IMR-90 (cell line): ENCODE measurements at regions not wholly inside any gene's neighbourhood (a gene's known extent, or its start where the extent isn't known, plus 50 kb on each side); places are given as distances from the start of the nearest gene placed in this dataset.

Source experiments
- ATAC-seq: fragments of 200-7000 bp; cut with Tn5 transposase; 2 replicates; pipeline ENCODE4 v1.9.1; 2020; ENCODE audit warnings: low read depth, mild to moderate bottlenecking, moderate library complexity
- BruUV-seq: library from RNA; stranded (reverse); fragments of 400-500 nt; replicated peaks from 2 replicates; lab custom pipeline; 2021; lab: Mats Ljungman, UMichigan
- CTCF ChIA-PET: fragments of 300-600 bp; formaldehyde crosslinking; extraction: SDS; loops from one replicate; lab custom pipeline; 2021; ENCODE audit warnings: antibody characterized with exemption; lab: Yijun Ruan, JAX
- POLR2A ChIA-PET: fragments of 300-600 bp; sonication (Branson Sonifier 250); formaldehyde crosslinking; loops from one replicate; lab custom pipeline; 2022; ENCODE audit warnings: antibody characterized with exemption; ENCODE audit not compliant: unreplicated experiment; lab: Charles Lee
- DNase-seq: peaks from one replicate; pipeline ENCODE4 v3.0.0; 2013
- H2AFZ ChIP-seq: replicated peaks from 2 replicates; pipeline ENCODE3; 2013; ENCODE audit warnings: low read length, mild to moderate bottlenecking; ENCODE audit not compliant: poor library complexity
- H2AK5ac ChIP-seq: 2 replicates; pipeline ENCODE4 v1.6.1; 2013; ENCODE audit warnings: low read depth, low read length, inconsistent platforms
- H2AK9ac ChIP-seq: replicated peaks from 2 replicates; pipeline ENCODE3; 2013; ENCODE audit warnings: mild to moderate bottlenecking, low read depth, low read length, moderate library complexity; ENCODE audit not compliant: poor library complexity
- H2BK120ac ChIP-seq: 2 replicates; pipeline ENCODE4 v1.6.1; 2013; ENCODE audit warnings: low read depth, low read length, inconsistent platforms
- H2BK15ac ChIP-seq: 3 replicates; pipeline ENCODE4 v1.6.1; 2013; ENCODE audit warnings: low read depth, low read length, inconsistent platforms
- H2BK20ac ChIP-seq: 2 replicates; pipeline ENCODE4 v1.6.1; 2013; ENCODE audit warnings: low read depth, mild to moderate bottlenecking, inconsistent platforms, low read length, moderate library complexity
- H2BK5ac ChIP-seq: 2 replicates; pipeline ENCODE4 v1.6.1; 2013; ENCODE audit warnings: mild to moderate bottlenecking, low read depth, low read length, inconsistent platforms; ENCODE audit not compliant: poor library complexity, severe bottlenecking
- H3K14ac ChIP-seq: replicated peaks from 2 replicates; pipeline ENCODE4 v1.6.1; 2013; ENCODE audit warnings: low read depth, low read length, inconsistent platforms
- H3K18ac ChIP-seq: 2 replicates; pipeline ENCODE4 v1.6.1; 2013; ENCODE audit warnings: low read depth, low read length, control low read depth
- H3K23ac ChIP-seq: 2 replicates; pipeline ENCODE4 v1.6.1; 2013; ENCODE audit warnings: low read depth, low read length, inconsistent platforms
- H3K27ac ChIP-seq: 2 replicates; pipeline ENCODE4 v1.5.1; 2013; ENCODE audit warnings: mild to moderate bottlenecking, control low read depth, low read length; ENCODE audit not compliant: insufficient read depth
- H3K27me3 ChIP-seq: 2 replicates; pipeline ENCODE4 v1.6.1; 2013; ENCODE audit warnings: low read length; ENCODE audit not compliant: control insufficient read depth, insufficient read depth
- H3K36me3 ChIP-seq: 2 replicates; pipeline ENCODE4 v1.6.1; 2013; ENCODE audit warnings: low read length, mixed read lengths; ENCODE audit not compliant: control insufficient read depth, insufficient read depth
- H3K4ac ChIP-seq: 2 replicates; pipeline ENCODE4 v1.6.1; 2013; ENCODE audit warnings: low read depth, low read length, inconsistent platforms
- H3K4me1 ChIP-seq: 2 replicates; pipeline ENCODE4 v1.6.1; 2013; ENCODE audit warnings: low read length, mixed read lengths; ENCODE audit not compliant: control insufficient read depth, insufficient read depth
- H3K4me2 ChIP-seq: 2 replicates; pipeline ENCODE4 v1.6.1; 2013; ENCODE audit warnings: low read depth, mild to moderate bottlenecking, control low read depth, low read length, moderate library complexity
- H3K4me3 ChIP-seq: 2 replicates; pipeline ENCODE4 v1.5.1; 2013; ENCODE audit warnings: low read depth, mild to moderate bottlenecking, control low read depth, low read length, moderate library complexity; ENCODE audit not compliant: insufficient read depth
- H3K56ac ChIP-seq: 2 replicates; pipeline ENCODE4 v1.6.1; 2013; ENCODE audit warnings: low read length, inconsistent platforms; ENCODE audit not compliant: insufficient read depth; ENCODE audit errors: extremely low read depth
- H3K79me1 ChIP-seq, 2 experiments: 2 replicates each; pipeline ENCODE4 v1.6.1; 2013; ENCODE audit warnings: low read length in 2 of 2, inconsistent platforms in 1 of 2, low read depth in 1 of 2
- H3K9ac ChIP-seq: 2 replicates; pipeline ENCODE4 v1.6.1; 2013; ENCODE audit warnings: low read depth, low read length, control low read depth
- H3K9me1 ChIP-seq: 2 replicates; pipeline ENCODE4 v1.6.1; 2013; ENCODE audit warnings: low read length, inconsistent platforms; ENCODE audit not compliant: insufficient read depth
- H3K9me3 ChIP-seq: 2 replicates; pipeline ENCODE4 v1.6.1; 2013; ENCODE audit warnings: low read length; ENCODE audit not compliant: control insufficient read depth, insufficient read depth
- H4K20me1 ChIP-seq: 2 replicates; pipeline ENCODE4 v1.6.1; 2013; ENCODE audit warnings: low read length, inconsistent platforms; ENCODE audit not compliant: insufficient read depth
- H4K5ac ChIP-seq: 2 replicates; pipeline ENCODE4 v1.6.1; 2013; ENCODE audit warnings: mild to moderate bottlenecking, low read depth, low read length, control low read depth
- H4K8ac ChIP-seq, 2 experiments: 2 replicates each; pipeline ENCODE4 v1.6.1; 2013; ENCODE audit warnings: low read depth in 2 of 2, low read length in 2 of 2, control low read depth in 1 of 2, inconsistent platforms in 1 of 2
- H4K91ac ChIP-seq: 2 replicates; pipeline ENCODE4 v1.6.1; 2013; ENCODE audit warnings: low read depth, low read length, inconsistent platforms; ENCODE audit not compliant: insufficient read depth
- BHLHE40 ChIP-seq: fragments of 150-350 bp; IDR thresholded peaks from 2 replicates; pipeline ENCODE4 v1.6.1; 2016; ENCODE audit warnings: mild to moderate bottlenecking, low read depth, low read length
- MXI1 ChIP-seq: IDR thresholded peaks from 2 replicates; pipeline ENCODE4 v1.6.1; 2012; ENCODE audit warnings: low read depth, mild to moderate bottlenecking, low read length, moderate library complexity, borderline replicate concordance
- NFE2L2 ChIP-seq: fragments of 150-350 bp; IDR thresholded peaks from 2 replicates; pipeline ENCODE4 v1.6.1; 2016; ENCODE audit warnings: low read depth, mild to moderate bottlenecking, low read length
- WGBS, 2 experiments: methylation state at CpG; one replicate each; pipeline versions ENCODE4 v1.1.5 to v1.1.7; 2013; ENCODE audit warnings: missing lambda C conversion rate in 2 of 2; ENCODE audit not compliant: insufficient read length in 1 of 2; ENCODE audit errors: extremely low coverage in 2 of 2; 5-methylcytosine and 5-hydroxymethylcytosine counted together
- dilution Hi-C: fragments of 300-500 bp; cut with HindIII; formaldehyde crosslinking; loops from one replicate; pipeline ENCODE4 v1.14.3; 2018; ENCODE audit warnings: low sequenced_read_pairs; ENCODE audit not compliant: unreplicated experiment
- in situ Hi-C: fragments of 300-500 bp; cut with MboI; formaldehyde crosslinking; loops from 3 replicates; pipeline ENCODE4 v1.14.3; 2019; ENCODE audit warnings: low sequenced_read_pairs, inconsistent platforms, mixed read lengths
- intact Hi-C: fragments of 100-400 bp; cut with micrococcal nuclease; formaldehyde crosslinking; loops from 2 replicates; pipeline ENCODE4 v1.10.0; 2022

DNA sequence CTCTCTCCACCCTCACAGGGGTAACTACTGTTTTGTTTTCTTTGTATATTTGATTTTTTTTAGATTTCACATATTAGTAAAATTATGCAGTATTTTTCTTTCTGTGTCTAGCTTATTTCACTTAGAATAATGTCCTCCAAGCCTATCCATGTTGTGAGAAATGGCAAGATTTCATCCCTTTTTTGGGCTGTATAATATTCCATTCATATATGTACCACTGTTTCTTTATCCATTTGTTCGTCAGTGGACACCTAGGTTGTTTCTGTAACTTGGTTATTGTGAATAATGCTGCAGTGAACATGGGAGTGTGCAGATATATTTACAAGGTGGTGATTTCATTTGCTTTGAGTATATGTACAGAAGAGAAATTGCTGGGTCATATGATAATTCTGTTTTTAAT lies 144.0 kb upstream of the CHD1 start:
- no peak overlapping the region for H3K18ac ChIP-seq
- no peak overlapping the region for H2BK120ac ChIP-seq
- no peak overlapping the region for H2AFZ ChIP-seq
- H3K27me3 ChIP-seq = no peaks in the 10 kb centered on the region
- H2BK15ac ChIP-seq = no peak overlapping the region
- no peak overlapping the region for H4K91ac ChIP-seq
- H3K9ac ChIP-seq = no peak overlapping the region
- no TSS peak for BruUV-seq
- no peak overlapping the region for H2BK5ac ChIP-seq
- H3K9me3 ChIP-seq = no peaks in the 10 kb centered on the region
- H3K56ac ChIP-seq = no peak overlapping the region
- no peak overlapping the region for H3K14ac ChIP-seq
- no peak overlapping the region for H3K4me2 ChIP-seq
- H3K4me1 ChIP-seq = no peaks in the 10 kb centered on the region
- ChIA-PET CTCF (no interaction called here), POLR2A (no interaction called here)
- no CpG with 5 or more reads among the region's 1 CpG for WGBS, 2 experiments
- DNase-seq (no peak), ATAC-seq (no peak)
- no peaks in the 10 kb centered on the region for H3K36me3 ChIP-seq
- H2BK20ac ChIP-seq = no peak overlapping the region
- H4K20me1 ChIP-seq = no peaks in the 10 kb centered on the region
- H3K9me1 ChIP-seq = no peaks in the 10 kb centered on the region
- no peak overlapping the region for H2AK9ac ChIP-seq
- H4K8ac ChIP-seq = no peak overlapping the region
- H3K4ac ChIP-seq = no peak overlapping the region
- H3K27ac ChIP-seq = no peak overlapping the region
- dilution Hi-C loops = no loop called here
- no peak overlapping the region for H4K5ac ChIP-seq
- TF ChIP-seq BHLHE40 (no peak), MXI1 (no peak), NFE2L2 (no peak)
- H3K79me1 ChIP-seq = no peaks in the 10 kb centered on the region
- intact Hi-C loops = no loop called here
- no peak overlapping the region for H3K4me3 ChIP-seq
- in situ Hi-C loops = no loop called here
- no peak overlapping the region for H2AK5ac ChIP-seq
- no peak overlapping the region for H3K23ac ChIP-seq
